Large intestine (tissue), 3 donors: ENCODE measurements at regions not wholly inside any gene's neighbourhood (a gene's known extent, or its start where the extent isn't known, plus 50 kb on each side); places are given as distances from the start of the nearest gene placed in this dataset.
A peak's percentile ranks its signal among the peaks of the same experiment; 100 is the strongest.

ENCODE experiments used
- DNase-seq, 2 donors: peaks; one replicate each; pipeline versions ENCODE4 v3.0.0 to v3.0.0-alpha.2; 2013
- H3K27ac ChIP-seq: one replicate; pipeline ENCODE4 v1.5.1; 2013; ENCODE audit warnings: low read length
- H3K27me3 ChIP-seq: 2 replicates; pipeline ENCODE4 v1.6.1; 2013; ENCODE audit warnings: low read length; ENCODE audit not compliant: control insufficient read depth, insufficient read depth
- H3K36me3 ChIP-seq: 2 replicates; pipeline ENCODE4 v1.6.1; 2013; ENCODE audit warnings: low read length; ENCODE audit not compliant: control insufficient read depth, insufficient read depth
- H3K4me1 ChIP-seq: one replicate; pipeline ENCODE4 v1.6.1; 2013; ENCODE audit warnings: low read length; ENCODE audit not compliant: control insufficient read depth, insufficient read depth
- H3K4me3 ChIP-seq: one replicate; pipeline ENCODE4 v1.5.1; 2013; ENCODE audit warnings: low read length
- H3K9me3 ChIP-seq: one replicate; pipeline ENCODE4 v1.6.1; 2013; ENCODE audit warnings: mild to moderate bottlenecking, low read depth, low read length, moderate library complexity; ENCODE audit not compliant: control insufficient read depth
- WGBS: methylation state at CpG from one replicate; pipeline ENCODE4 v1.1.5; 2013; ENCODE audit warnings: low lambda C conversion rate; ENCODE audit not compliant: insufficient coverage; 5-methylcytosine and 5-hydroxymethylcytosine counted together

- no peaks in the 10 kb centered on the region for H3K9me3 ChIP-seq
- DNase-seq = no peak
- H3K4me1 ChIP-seq = no peaks in the 10 kb centered on the region
- H3K4me3 ChIP-seq = no peak overlapping the region
- peaks cover 6% of the 10 kb centered on the region for H3K27me3 ChIP-seq
- no CpG with 5 or more reads among the region's 2 CpGs for WGBS
- no peaks in the 10 kb centered on the region for H3K36me3 ChIP-seq
- no peak overlapping the region for H3K27ac ChIP-seq
These were observed 408.2 kb upstream of the HNRNPA3 start for GRCh38 chr2:176804392-176804791.

DNA sequence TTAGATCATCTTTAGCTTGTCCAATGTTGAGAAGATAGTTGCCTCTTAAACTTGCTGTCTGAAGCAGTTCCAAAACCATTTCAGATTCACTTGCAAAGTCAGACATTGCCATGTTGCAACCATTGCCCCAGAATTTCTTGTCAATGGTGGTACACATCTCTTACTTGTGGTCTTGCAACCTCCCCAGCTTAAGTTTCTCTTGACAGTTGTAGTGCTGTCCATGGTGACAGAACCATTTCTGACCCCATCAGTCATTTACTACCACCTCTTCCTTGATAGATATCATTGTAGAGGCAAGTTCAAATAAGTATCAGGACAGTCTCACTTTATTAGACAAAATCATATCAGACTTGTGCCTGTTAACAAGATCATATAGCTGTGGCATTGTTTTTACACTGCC lies 407.2 kb upstream of the HNRNPA3 start:
- no peaks in the 10 kb centered on the region for H3K9me3 ChIP-seq
- H3K36me3 ChIP-seq = no peaks in the 10 kb centered on the region
- H3K27me3 ChIP-seq = peaks cover 8% of the 10 kb centered on the region
- H3K4me1 ChIP-seq = no peaks in the 10 kb centered on the region
- no peak overlapping the region for H3K27ac ChIP-seq
- DNase-seq = no peak
- H3K4me3 ChIP-seq = no peak overlapping the region

GRCh38 chr2:176812246-176812775 lies 400.3 kb upstream of the HNRNPA3 start:
- Histone ChIP-seq H3K9me3 (no peaks in the 10 kb centered on the region), H3K4me3 (no peak overlapping the region), H3K36me3 (no peaks in the 10 kb centered on the region), H3K27me3 (peaks cover 7% of the 10 kb centered on the region), H3K27ac (no peak overlapping the region), H3K4me1 (no peaks in the 10 kb centered on the region)
- 100% methylated on average over 1 of the region's 5 CpGs for WGBS
- DNase-seq = no peak

GRCh38 chr2:176813156-176813555 lies 399.4 kb upstream of the HNRNPA3 start:
- H3K4me1 ChIP-seq = no peaks in the 10 kb centered on the region
- whole genome bisulfite sequencing = no CpG with 5 or more reads among the region's 4 CpGs
- no peaks in the 10 kb centered on the region for H3K9me3 ChIP-seq
- peaks cover 7% of the 10 kb centered on the region for H3K27me3 ChIP-seq
- H3K36me3 ChIP-seq = no peaks in the 10 kb centered on the region
- no peak overlapping the region for H3K4me3 ChIP-seq
- no peak for DNase-seq
- no peak overlapping the region for H3K27ac ChIP-seq

DNA sequence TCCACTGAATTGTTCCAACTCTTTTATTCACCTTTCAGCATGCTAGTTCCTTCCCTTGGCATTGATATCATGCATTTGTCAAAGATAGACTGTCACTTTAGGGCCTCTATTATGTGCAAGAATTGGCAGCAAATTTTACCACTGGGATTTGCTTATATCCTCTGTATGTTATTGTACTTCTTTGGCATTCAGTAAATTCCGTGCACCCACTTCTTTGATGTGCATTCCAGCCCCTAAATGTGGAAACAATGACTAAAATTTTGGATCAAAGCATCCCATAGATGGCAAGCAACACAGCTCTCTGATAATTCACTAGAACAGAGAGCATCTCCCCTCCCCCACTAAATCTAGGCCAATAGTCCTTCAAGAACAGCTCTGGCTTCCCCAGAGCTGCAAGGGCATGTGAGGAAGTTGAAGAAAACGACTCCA lies 399.0 kb upstream of the HNRNPA3 start:
- no peaks in the 10 kb centered on the region for H3K36me3 ChIP-seq
- no peak for DNase-seq
- H3K27me3 ChIP-seq = peaks cover 7% of the 10 kb centered on the region
- no CpG with 5 or more reads among the region's 2 CpGs for WGBS
- no peaks in the 10 kb centered on the region for H3K4me1 ChIP-seq
- H3K4me3 ChIP-seq = no peak overlapping the region
- H3K9me3 ChIP-seq = no peaks in the 10 kb centered on the region
- no peak overlapping the region for H3K27ac ChIP-seq

DNA sequence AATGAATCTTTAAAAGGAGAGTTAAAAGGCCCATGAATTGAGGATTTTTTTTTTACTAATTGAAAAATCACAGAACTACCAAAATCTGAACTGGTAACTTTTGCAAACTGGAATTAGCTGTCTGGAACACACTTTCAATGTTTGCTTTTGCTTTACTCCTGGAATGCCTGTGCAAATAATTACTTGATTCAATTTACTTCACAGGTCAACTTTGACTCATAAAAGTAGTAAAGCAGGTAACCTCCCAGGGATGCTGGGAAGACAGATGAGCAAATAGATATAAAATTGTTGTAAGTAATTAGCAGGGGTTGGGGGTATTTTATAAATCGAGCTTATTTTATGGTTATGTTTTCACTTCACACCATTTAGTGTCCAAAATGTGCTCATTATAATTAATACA lies 398.3 kb upstream of the HNRNPA3 start:
- Histone ChIP-seq H3K9me3 (no peaks in the 10 kb centered on the region), H3K27ac (no peak overlapping the region), H3K36me3 (no peaks in the 10 kb centered on the region), H3K27me3 (peaks cover 7% of the 10 kb centered on the region), H3K4me1 (no peaks in the 10 kb centered on the region), H3K4me3 (no peak overlapping the region)
- 0% methylated on average over 1 of the region's 1 CpG for WGBS
- no peak for DNase-seq

- no peak for DNase-seq
- no peaks in the 10 kb centered on the region for H3K36me3 ChIP-seq
- WGBS = no CpG with 5 or more reads among the region's 2 CpGs
- H3K4me3 ChIP-seq = no peak overlapping the region
- H3K27me3 ChIP-seq = peaks cover 4% of the 10 kb centered on the region
- H3K27ac ChIP-seq = no peak overlapping the region
- no peaks in the 10 kb centered on the region for H3K4me1 ChIP-seq
- no peaks in the 10 kb centered on the region for H3K9me3 ChIP-seq
These were observed 397.7 kb upstream of the HNRNPA3 start for GRCh38 chr2:176814740-176815367.

DNA sequence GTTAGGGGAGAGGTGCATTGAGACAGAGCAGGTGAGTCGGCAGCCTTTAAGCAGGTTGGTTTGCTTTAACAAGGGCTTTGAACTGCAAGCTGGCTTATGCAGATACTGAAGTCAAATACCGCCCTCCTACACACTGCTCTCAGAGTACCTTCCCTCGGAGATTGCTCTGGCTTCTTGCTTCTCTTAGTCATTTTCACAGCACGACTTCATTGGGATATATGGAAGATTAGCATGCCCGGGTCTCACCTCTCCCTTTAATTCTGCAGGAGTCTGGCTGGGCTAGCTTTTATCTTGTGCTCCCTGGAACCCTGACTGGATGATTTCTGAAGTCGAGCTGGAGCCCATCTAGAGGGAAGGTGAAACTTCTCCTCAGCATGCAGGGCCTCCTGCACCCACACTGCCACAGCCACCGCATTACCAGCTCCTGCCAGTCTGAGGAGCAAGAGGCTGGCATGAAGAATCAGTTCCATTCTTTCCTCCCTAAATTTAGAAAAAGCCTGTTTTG lies 395.5 kb upstream of the HNRNPA3 start:
- peaks cover 4% of the 10 kb centered on the region for H3K27me3 ChIP-seq
- no peaks in the 10 kb centered on the region for H3K9me3 ChIP-seq
- H3K4me3 ChIP-seq = no peak overlapping the region
- DNase-seq = peak in 1 of 2 donors; percentile 4
- no peaks in the 10 kb centered on the region for H3K4me1 ChIP-seq
- no peak overlapping the region for H3K27ac ChIP-seq
- no CpG with 5 or more reads among the region's 7 CpGs for WGBS
- no peaks in the 10 kb centered on the region for H3K36me3 ChIP-seq

GRCh38 chr2:176818076-176818475 lies 394.5 kb upstream of the HNRNPA3 start:
- no peaks in the 10 kb centered on the region for H3K36me3 ChIP-seq
- DNase-seq = no peak
- H3K4me3 ChIP-seq = no peak overlapping the region
- H3K4me1 ChIP-seq = no peaks in the 10 kb centered on the region
- 59% methylated on average over 3 of the region's 4 CpGs for WGBS
- H3K9me3 ChIP-seq = no peaks in the 10 kb centered on the region
- no peak overlapping the region for H3K27ac ChIP-seq
- no peaks in the 10 kb centered on the region for H3K27me3 ChIP-seq

- H3K27me3 ChIP-seq = no peaks in the 10 kb centered on the region
- no peak overlapping the region for H3K27ac ChIP-seq
- H3K4me1 ChIP-seq = no peaks in the 10 kb centered on the region
- H3K4me3 ChIP-seq = no peak overlapping the region
- DNase-seq = no peak
- 100% methylated on average over 1 of the region's 7 CpGs for WGBS
- no peaks in the 10 kb centered on the region for H3K36me3 ChIP-seq
- H3K9me3 ChIP-seq = no peaks in the 10 kb centered on the region
These were observed 394.0 kb upstream of the HNRNPA3 start for GRCh38 chr2:176818617-176819016.

- H3K36me3 ChIP-seq = no peaks in the 10 kb centered on the region
- H3K27ac ChIP-seq = no peak overlapping the region
- no peaks in the 10 kb centered on the region for H3K27me3 ChIP-seq
- no peak for DNase-seq
- H3K4me1 ChIP-seq = no peaks in the 10 kb centered on the region
- H3K9me3 ChIP-seq = no peaks in the 10 kb centered on the region
- no peak overlapping the region for H3K4me3 ChIP-seq
- no CpG with 5 or more reads among the region's 4 CpGs for WGBS
These were observed 393.3 kb upstream of the HNRNPA3 start for GRCh38 chr2:176819306-176819705.
